B cell (primary cell): ENCODE measurements at regions not wholly inside any gene's neighbourhood (a gene's known extent, or its start where the extent isn't known, plus 50 kb on each side); places are given as distances from the start of the nearest gene placed in this dataset.

Experiments
- ATAC-seq: fragments of 200-7000 bp; cut with Tn5 transposase; one replicate; pipeline ENCODE4 v1.10.0; 2021; ENCODE audit warnings: low read depth, mild to moderate bottlenecking, moderate number of reproducible peaks, moderate library complexity
- CTCF ChIA-PET: fragments of 350-600 bp; sonication (Branson Sonifier 250); formaldehyde crosslinking; loops from one replicate; lab custom pipeline; 2021; ENCODE audit warnings: antibody characterized with exemption, inconsistent platforms; lab: Charles Lee
- POLR2A ChIA-PET: fragments of 350-600 bp; sonication (Branson Sonifier 250); formaldehyde crosslinking; loops from one replicate; lab custom pipeline; 2021; ENCODE audit warnings: antibody characterized with exemption; lab: Charles Lee
- DNase-seq: peaks from one replicate; pipeline ENCODE4 v3.0.0; 2013
- H2AFZ ChIP-seq: 2 replicates; pipeline ENCODE4 v1.6.1; 2012; ENCODE audit warnings: mild to moderate bottlenecking, low read depth, low read length; ENCODE audit not compliant: insufficient read depth, poor library complexity, severe bottlenecking
- H3K27ac ChIP-seq, 2 donors: 1 replicate in 1 of 2; 2 replicates in 1 of 2; pipeline ENCODE4 v1.5.1; 2012 to 2013; ENCODE audit warnings: low read length in 2 of 2, mild to moderate bottlenecking in 2 of 2, moderate library complexity in 1 of 2
- H3K27me3 ChIP-seq, 4 experiments: fragments of 200-600 bp in 1 of 4; sonication (generic) in 1 of 4; replicated peaks in 1 of 4; 1 replicate in 2 of 4; 2 replicates in 2 of 4; pipeline versions ENCODE4 v1.6.1 to v1.7.0; 2013 to 2016; ENCODE audit warnings: low read length in 3 of 4, mild to moderate bottlenecking in 2 of 4, mixed read lengths in 1 of 4, moderate library complexity in 1 of 4; ENCODE audit not compliant: insufficient read depth in 4 of 4, control insufficient read depth in 3 of 4; ENCODE audit errors: control extremely low read depth in 1 of 4
- H3K36me3 ChIP-seq, 2 experiments: replicated peaks in 1 of 2; 1 replicate in 1 of 2; 2 replicates in 1 of 2; pipeline versions ENCODE4 v1.6.1 to v1.7.1; 2013; ENCODE audit warnings: low read length in 1 of 2; ENCODE audit not compliant: insufficient read depth in 2 of 2, control insufficient read depth in 1 of 2; ENCODE audit errors: control extremely low read depth in 1 of 2, extremely low read depth in 1 of 2
- H3K4me1 ChIP-seq, 2 donors: fragments of 200-600 bp in 1 of 2; sonication (generic) in 1 of 2; 1 replicate in 1 of 2; 2 replicates in 1 of 2; pipeline versions ENCODE4 v1.5.1 to v1.6.1; 2013 to 2017; ENCODE audit warnings: low read length in 2 of 2; ENCODE audit not compliant: control insufficient read depth in 2 of 2, insufficient read depth in 2 of 2
- H3K4me2 ChIP-seq: replicated peaks from 2 replicates; pipeline ENCODE3; 2012; ENCODE audit warnings: mild to moderate bottlenecking, low read depth, low read length; ENCODE audit not compliant: poor library complexity, severe bottlenecking
- H3K4me3 ChIP-seq, 5 experiments: fragments of 200-600 bp in 1 of 5; sonication (generic) in 1 of 5; 1 replicate in 3 of 5; 2 replicates in 2 of 5; pipeline versions ENCODE4 v1.5.1 to v1.7.0; 2011 to 2016; ENCODE audit warnings: low read length in 4 of 5, mild to moderate bottlenecking in 4 of 5, low read depth in 2 of 5, control low read depth in 1 of 5, moderate library complexity in 1 of 5; ENCODE audit not compliant: insufficient read depth in 1 of 5; ENCODE audit errors: control extremely low read depth in 1 of 5, extremely low read depth in 1 of 5
- H3K79me2 ChIP-seq: fragments of 200-600 bp; sonication (generic); one replicate; pipeline ENCODE4 v1.6.0; 2016; ENCODE audit warnings: low read length; ENCODE audit not compliant: control insufficient read depth, insufficient read depth
- H3K9ac ChIP-seq: fragments of 200-600 bp; sonication (generic); 2 replicates; pipeline ENCODE4 v1.6.1; 2017; ENCODE audit warnings: mild to moderate bottlenecking, low read length, moderate library complexity
- H3K9me3 ChIP-seq, 3 donors: one replicate each; pipeline versions ENCODE4 v1.6.1 to v1.7.1; 2013; ENCODE audit warnings: low read length in 2 of 3; ENCODE audit not compliant: control insufficient read depth in 2 of 3, insufficient read depth in 1 of 3; ENCODE audit errors: control extremely low read depth in 1 of 3
- H4K20me1 ChIP-seq: 2 replicates; pipeline ENCODE4 v1.6.0; 2012; ENCODE audit warnings: mild to moderate bottlenecking, low read length; ENCODE audit not compliant: insufficient read depth, control insufficient read depth, poor library complexity, severe bottlenecking
- H3K27ac Mint-ChIP-seq: one replicate; pipeline ENCODE4 v1.8.0; 2021; ENCODE audit warnings: mixed read lengths
- H3K27me3 Mint-ChIP-seq: one replicate; pipeline ENCODE4 v1.8.0; 2021; ENCODE audit warnings: mixed read lengths
- H3K4me1 Mint-ChIP-seq: one replicate; pipeline ENCODE4 v1.8.0; 2021; ENCODE audit warnings: mixed read lengths
- H3K4me3 Mint-ChIP-seq: one replicate; pipeline ENCODE4 v1.8.0; 2021; ENCODE audit warnings: mixed read lengths
- H3K9me3 Mint-ChIP-seq: one replicate; pipeline ENCODE4 v1.8.0; 2022; ENCODE audit warnings: mixed read lengths; ENCODE audit not compliant: insufficient read depth
- EZH2 ChIP-seq: IDR thresholded peaks from 2 replicates; pipeline ENCODE4 v1.6.1; 2012; ENCODE audit warnings: borderline replicate concordance, low read depth, mild to moderate bottlenecking, moderate library complexity, low read length; ENCODE audit not compliant: insufficient read depth, poor library complexity, severe bottlenecking
- WGBS: methylation state at CpG from one replicate; pipeline ENCODE4 v1.1.5; 2013; ENCODE audit warnings: missing lambda C conversion rate; ENCODE audit not compliant: insufficient coverage; 5-methylcytosine and 5-hydroxymethylcytosine counted together
- intact Hi-C: fragments of 100-400 bp; cut with micrococcal nuclease; formaldehyde crosslinking; loops from one replicate; pipeline ENCODE4 v1.10.0; 2022
- TF ChIP-seq, protein P1 (sequence below): fragments of 200-600 bp; IDR thresholded peaks from one replicate; pipeline ENCODE4 v1.8.0; 2022; ENCODE audit warnings: antibody characterized with exemption, mild to moderate bottlenecking

DNA sequence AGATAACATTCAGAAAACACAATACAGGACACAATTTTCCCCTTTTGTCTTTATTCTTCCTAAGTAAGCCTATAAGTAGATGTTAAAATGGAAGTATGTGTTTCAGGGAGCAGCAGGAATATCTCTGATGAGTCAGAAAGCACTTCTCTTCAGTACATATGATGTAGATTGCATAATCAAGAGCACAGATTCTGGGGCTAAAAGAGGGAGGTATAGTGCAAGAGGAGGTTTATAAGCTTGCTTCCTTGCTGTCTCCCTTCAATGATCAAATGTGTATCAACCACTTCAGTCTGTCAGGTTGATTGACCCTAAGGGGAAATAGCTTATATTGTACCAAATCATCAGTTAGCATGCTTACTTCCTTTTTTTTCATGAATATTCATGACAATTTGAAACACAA lies 822.8 kb downstream of the BRINP3 start:
- ChIA-PET POLR2A (no interaction called here), CTCF (no interaction called here)
- Histone ChIP-seq H3K27me3 (no peaks in the 10 kb centered on the region), H3K27ac (no peak overlapping the region), H3K4me3 (no peak overlapping the region), H4K20me1 (no peaks in the 10 kb centered on the region), H3K9me3 (no peaks in the 10 kb centered on the region), H3K36me3 (no peaks in the 10 kb centered on the region), H3K4me1 (no peaks in the 10 kb centered on the region), H2AFZ (no peak overlapping the region), H3K79me2 (no peaks in the 10 kb centered on the region), H3K9ac (no peak overlapping the region), H3K4me2 (no peak overlapping the region)
- TF ChIP-seq, protein P1, sequence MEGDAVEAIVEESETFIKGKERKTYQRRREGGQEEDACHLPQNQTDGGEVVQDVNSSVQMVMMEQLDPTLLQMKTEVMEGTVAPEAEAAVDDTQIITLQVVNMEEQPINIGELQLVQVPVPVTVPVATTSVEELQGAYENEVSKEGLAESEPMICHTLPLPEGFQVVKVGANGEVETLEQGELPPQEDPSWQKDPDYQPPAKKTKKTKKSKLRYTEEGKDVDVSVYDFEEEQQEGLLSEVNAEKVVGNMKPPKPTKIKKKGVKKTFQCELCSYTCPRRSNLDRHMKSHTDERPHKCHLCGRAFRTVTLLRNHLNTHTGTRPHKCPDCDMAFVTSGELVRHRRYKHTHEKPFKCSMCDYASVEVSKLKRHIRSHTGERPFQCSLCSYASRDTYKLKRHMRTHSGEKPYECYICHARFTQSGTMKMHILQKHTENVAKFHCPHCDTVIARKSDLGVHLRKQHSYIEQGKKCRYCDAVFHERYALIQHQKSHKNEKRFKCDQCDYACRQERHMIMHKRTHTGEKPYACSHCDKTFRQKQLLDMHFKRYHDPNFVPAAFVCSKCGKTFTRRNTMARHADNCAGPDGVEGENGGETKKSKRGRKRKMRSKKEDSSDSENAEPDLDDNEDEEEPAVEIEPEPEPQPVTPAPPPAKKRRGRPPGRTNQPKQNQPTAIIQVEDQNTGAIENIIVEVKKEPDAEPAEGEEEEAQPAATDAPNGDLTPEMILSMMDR = no peak
- TF ChIP-seq EZH2 = no peak
- intact Hi-C loops = no loop called here
- no peaks in the 10 kb centered on the region for H3K9me3 Mint-ChIP-seq
- no peak for ATAC-seq
- no peak overlapping the region for H3K4me3 Mint-ChIP-seq
- no peak overlapping the region for H3K27ac Mint-ChIP-seq
- no peaks in the 10 kb centered on the region for H3K4me1 Mint-ChIP-seq
- DNase-seq = no peak
- H3K27me3 Mint-ChIP-seq = no peaks in the 10 kb centered on the region

DNA sequence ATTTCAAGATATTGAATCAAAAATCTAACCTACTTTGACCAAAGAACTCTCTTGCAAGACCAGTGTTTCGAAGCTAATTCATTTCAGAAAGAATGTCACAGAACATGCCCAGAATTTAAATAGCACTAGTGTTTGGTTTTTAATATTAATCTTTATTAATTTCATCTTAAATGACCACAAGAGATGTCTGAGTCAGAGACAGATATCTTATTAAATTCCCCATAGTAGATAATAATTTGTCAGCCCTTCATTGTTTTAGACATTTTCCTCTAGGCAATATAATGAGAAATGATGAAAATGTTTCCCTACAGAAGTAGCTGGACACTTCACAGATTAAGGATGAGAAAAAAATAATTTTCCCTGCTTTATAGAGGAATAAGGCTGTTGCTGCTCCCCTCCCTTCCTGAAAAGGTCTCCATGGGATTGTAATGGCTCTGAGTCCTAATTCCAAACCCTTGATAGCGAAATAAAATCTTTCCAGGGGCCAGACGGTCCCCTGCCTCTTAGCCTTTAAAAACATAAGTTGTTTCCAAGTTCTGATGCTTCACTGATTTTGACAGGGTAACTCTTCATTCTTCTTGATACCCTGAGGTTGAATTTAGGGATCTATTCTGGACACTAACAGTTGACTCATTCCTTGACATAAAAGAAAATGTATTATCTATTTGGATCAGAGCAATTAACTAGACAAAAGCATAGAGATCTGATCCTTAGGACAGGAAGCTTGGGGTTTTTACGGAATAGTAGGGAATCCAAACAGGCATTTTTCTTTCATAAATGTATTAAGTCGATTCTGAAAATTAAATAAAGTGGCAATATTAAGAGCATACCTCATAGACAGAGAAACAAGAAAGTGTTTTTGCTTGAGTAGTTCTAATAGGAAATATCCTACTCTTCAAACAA lies 820.8 kb downstream of the BRINP3 start:
- no peaks in the 10 kb centered on the region for H4K20me1 ChIP-seq
- 43% methylated on average over 1 of the region's 5 CpGs for WGBS
- Mint-ChIP-seq H3K27ac (no peak overlapping the region), H3K4me3 (no peak overlapping the region), H3K9me3 (no peaks in the 10 kb centered on the region), H3K4me1 (no peaks in the 10 kb centered on the region), H3K27me3 (no peaks in the 10 kb centered on the region)
- ChIA-PET CTCF (no interaction called here), POLR2A (no interaction called here)
- no peak overlapping the region for H3K4me3 ChIP-seq
- H3K27me3 ChIP-seq = no peaks in the 10 kb centered on the region
- no peak for ATAC-seq
- no peaks in the 10 kb centered on the region for H3K79me2 ChIP-seq
- intact Hi-C loops = no loop called here
- TF ChIP-seq, protein P1 = no peak
- TF ChIP-seq EZH2 = no peak
- no peak overlapping the region for H3K9ac ChIP-seq
- no peak for DNase-seq
- no peak overlapping the region for H2AFZ ChIP-seq
- no peak overlapping the region for H3K27ac ChIP-seq
- H3K4me1 ChIP-seq = no peaks in the 10 kb centered on the region
- H3K9me3 ChIP-seq = no peaks in the 10 kb centered on the region
- H3K36me3 ChIP-seq = no peaks in the 10 kb centered on the region
- no peak overlapping the region for H3K4me2 ChIP-seq
